HEK293T (cell line): ENCODE measurements at regions not wholly inside any gene's neighbourhood (a gene's known extent, or its start where the extent isn't known, plus 50 kb on each side); places are given as distances from the start of the nearest gene placed in this dataset.

Experiments
- CTCF ChIA-PET: fragments of 350-600 bp; formaldehyde crosslinking; extraction: SDS; loops from one replicate; lab custom pipeline; 2021; ENCODE audit warnings: antibody characterized with exemption, inconsistent platforms; lab: Yijun Ruan, JAX
- POLR2A ChIA-PET: fragments of 350-600 bp; formaldehyde crosslinking; extraction: SDS; loops from one replicate; lab custom pipeline; 2020; ENCODE audit warnings: antibody characterized with exemption, inconsistent platforms; lab: Yijun Ruan, JAX
- DNase-seq: peaks from one replicate; pipeline ENCODE4 v3.0.0; 2012; ENCODE audit warnings: mixed read lengths; ENCODE audit errors: extremely low spot score
- ARNT ChIP-seq: fragments of 450-650 bp; IDR thresholded peaks from 2 replicates; pipeline ENCODE4 v1.6.1; 2017; ENCODE audit warnings: mild to moderate bottlenecking
- BHLHE40 ChIP-seq: fragments of 450-650 bp; IDR thresholded peaks from 2 replicates; pipeline ENCODE4 v1.6.1; 2016; ENCODE audit warnings: mild to moderate bottlenecking, moderate library complexity, borderline replicate concordance
- CTBP1 ChIP-seq: fragments of 450-650 bp; IDR thresholded peaks from 2 replicates; pipeline ENCODE4 v1.6.1; 2016; ENCODE audit warnings: borderline replicate concordance
- ELF4 ChIP-seq: fragments of 450-650 bp; IDR thresholded peaks from 2 replicates; pipeline ENCODE4 v1.6.1; 2017; ENCODE audit warnings: antibody characterized with exemption
- FOXA1 ChIP-seq: fragments of 450-650 bp; IDR thresholded peaks from 2 replicates; pipeline ENCODE4 v1.6.1; 2016; ENCODE audit warnings: mild to moderate bottlenecking
- FOXK2 ChIP-seq: fragments of 450-650 bp; IDR thresholded peaks from 2 replicates; pipeline ENCODE4 v1.6.1; 2016; ENCODE audit warnings: mild to moderate bottlenecking
- FOXM1 ChIP-seq: fragments of 450-650 bp; IDR thresholded peaks from 2 replicates; pipeline ENCODE4 v1.6.1; 2017; ENCODE audit warnings: mild to moderate bottlenecking, borderline replicate concordance
- HDGF ChIP-seq: fragments of 450-650 bp; IDR thresholded peaks from 2 replicates; pipeline ENCODE4 v1.6.1; 2017; ENCODE audit warnings: antibody characterized with exemption, borderline replicate concordance
- L3MBTL2 ChIP-seq: fragments of 450-650 bp; conservative IDR thresholded peaks from 2 replicates; pipeline ENCODE4 v1.6.1; 2016; ENCODE audit warnings: mild to moderate bottlenecking
- LEF1 ChIP-seq: fragments of 450-650 bp; IDR thresholded peaks from 2 replicates; pipeline ENCODE4 v1.6.1; 2017; ENCODE audit warnings: mild to moderate bottlenecking, borderline replicate concordance
- NFRKB ChIP-seq: fragments of 450-650 bp; IDR thresholded peaks from 2 replicates; pipeline ENCODE4 v1.6.1; 2016; ENCODE audit warnings: mild to moderate bottlenecking, moderate library complexity
- SP1 ChIP-seq: fragments of 450-650 bp; IDR thresholded peaks from 2 replicates; pipeline ENCODE4 v1.6.1; 2017
- SUZ12 ChIP-seq: fragments of 450-650 bp; IDR thresholded peaks from 2 replicates; pipeline ENCODE4 v1.6.1; 2016; ENCODE audit warnings: mild to moderate bottlenecking
- TARDBP ChIP-seq: fragments of 450-650 bp; IDR thresholded peaks from 2 replicates; pipeline ENCODE4 v1.6.1; 2016
- ZNF384 ChIP-seq: fragments of 450-650 bp; IDR thresholded peaks from 2 replicates; pipeline ENCODE4 v1.6.1; 2016
- TF ChIP-seq, protein P1 (sequence below): fragments of 450-650 bp; IDR thresholded peaks from 2 replicates; pipeline ENCODE4 v1.6.1; 2016

GRCh38 chr4:95602872-95603271 is 54.1 kb upstream of the UNC5C start:
- TF ChIP-seq NFRKB (no peak), FOXA1 (no peak), HDGF (no peak), ZNF384 (no peak), BHLHE40 (no peak), ARNT (no peak), L3MBTL2 (no peak), FOXM1 (no peak)
- TF ChIP-seq, protein P1, sequence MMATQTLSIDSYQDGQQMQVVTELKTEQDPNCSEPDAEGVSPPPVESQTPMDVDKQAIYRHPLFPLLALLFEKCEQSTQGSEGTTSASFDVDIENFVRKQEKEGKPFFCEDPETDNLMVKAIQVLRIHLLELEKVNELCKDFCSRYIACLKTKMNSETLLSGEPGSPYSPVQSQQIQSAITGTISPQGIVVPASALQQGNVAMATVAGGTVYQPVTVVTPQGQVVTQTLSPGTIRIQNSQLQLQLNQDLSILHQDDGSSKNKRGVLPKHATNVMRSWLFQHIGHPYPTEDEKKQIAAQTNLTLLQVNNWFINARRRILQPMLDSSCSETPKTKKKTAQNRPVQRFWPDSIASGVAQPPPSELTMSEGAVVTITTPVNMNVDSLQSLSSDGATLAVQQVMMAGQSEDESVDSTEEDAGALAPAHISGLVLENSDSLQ = no peak
- ChIA-PET POLR2A (no interaction called here), CTCF (no interaction called here)
- DNase-seq = no peak

- ChIA-PET POLR2A (no interaction called here), CTCF (no interaction called here)
- no peak for DNase-seq
- no peak for TF ChIP-seq FOXM1
- no peak for TF ChIP-seq ZNF384
- no peak for TF ChIP-seq FOXK2
- TF ChIP-seq LEF1 = no peak
- TF ChIP-seq NFRKB = no peak
- TF ChIP-seq HDGF = no peak
- TF ChIP-seq L3MBTL2 = no peak
- TF ChIP-seq CTBP1 = no peak
- no peak for TF ChIP-seq ARNT
- TF ChIP-seq ELF4 = no peak
- TF ChIP-seq BHLHE40 = no peak
- TF ChIP-seq SUZ12 = no peak
- TF ChIP-seq, protein P1 = no peak
- TF ChIP-seq SP1 = no peak
- no peak for TF ChIP-seq FOXA1
- no peak for TF ChIP-seq TARDBP
Measured at GRCh38 chr4:95601356-95601755, 52.6 kb upstream of the UNC5C start.

GRCh38 chr4:95599777-95600400 is 51.1 kb upstream of the UNC5C start:
- CTCF ChIA-PET = no interaction called here
- TF ChIP-seq SUZ12 = no peak
- POLR2A ChIA-PET = no interaction called here
- DNase-seq = no peak
